ENCODE measurements at regions not wholly inside any gene's neighbourhood (a gene's known extent, or its start where the extent isn't known, plus 50 kb on each side); places are given as distances from the start of the nearest gene placed in this dataset.

- no TSS peak for BruUV-seq (replicated peaks)
- H3K79me2 ChIP-seq (ENCODE audit: insufficient read depth, low read length) = no peaks in the 10 kb centered on the region
- in situ Hi-C loops (cut with HindIII; ENCODE audit: extremely low pct_ligation_motif_present, low pct_unique_long_range_greater_than_20kb) = no loop called here
These were observed 285.6 kb downstream of the IPMK start for GRCh38 chr10:57982091-57982490.

More at GRCh38 chr10:57982091-57982490, 285.6 kb downstream of the IPMK start:
- FAIRE-seq (no peak), DNase-seq (ENCODE audit: low spot score) (no peak), ATAC-seq (no peak)
- 0% methylated on average over 3 of the region's 3 CpGs for WGBS (ENCODE audit: low lambda C conversion rate)
- H3K27me3 ChIP-seq (ENCODE audit: control insufficient read depth in 1 of 2, insufficient read depth in 2 of 2, low read length in 2 of 2) = no peaks in the 10 kb centered on the region; a peak in 1 of 5 replicates
- no peak overlapping the region for H3K27ac ChIP-seq (ENCODE audit: extremely low read length, insufficient read depth, low read length)
- ChIA-PET POLR2A (no interaction called here), CTCF (ENCODE audit: low intra/inter-chr PET ratio, low total read pairs) (no interaction called here)
- intact Hi-C loops (cut with micrococcal nuclease; ENCODE audit: unreplicated experiment) = no loop called here
- H3K4me2 ChIP-seq (ENCODE audit: low read depth, low read length) = no peak overlapping the region
- H3K4me1 ChIP-seq (ENCODE audit: insufficient read depth, low read length) = peaks cover 13% of the 10 kb centered on the region
- H3K4me3 ChIP-seq (replicated peaks in 1 of 3; ENCODE audit: insufficient read depth in 1 of 3, low read depth in 2 of 3, low read length in 3 of 3) = no peak overlapping the region
- no peaks in the 10 kb centered on the region for H3K36me3 ChIP-seq (replicated peaks in 1 of 2; ENCODE audit: control insufficient read depth in 1 of 2, insufficient read depth in 2 of 2, low read length in 2 of 2)
- H4K20me1 ChIP-seq (ENCODE audit: insufficient read depth, low read length) = no peaks in the 10 kb centered on the region
- H2AFZ ChIP-seq (ENCODE audit: low read length) = no peak overlapping the region
- TF ChIP-seq ZNF136 (CRISPR knock-in tag; IDR thresholded peaks at IDR 0.05; ENCODE audit: low read depth) (no peak), SNAPC4 (CRISPR knock-in tag; IDR thresholded peaks at IDR 0.05) (no peak), DNMT1 (CRISPR knock-in tag; IDR thresholded peaks at IDR 0.05) (no peak), BRF2 (CRISPR knock-in tag; IDR thresholded peaks at IDR 0.05) (no peak)
- no peak overlapping the region for H3K9ac ChIP-seq (ENCODE audit: insufficient read depth, low read depth, low read length)
- no peaks in the 10 kb centered on the region for H3K9me3 ChIP-seq (ENCODE audit: low read length)

Measured in HepG2 (cell line).